Transverse colon (tissue), 4 donors: ENCODE measurements at regions not wholly inside any gene's neighbourhood (a gene's known extent, or its start where the extent isn't known, plus 50 kb on each side); places are given as distances from the start of the nearest gene placed in this dataset.

Source experiments
- CTCF ChIP-seq, 5 experiments: fragments of 200-600 bp in 3 of 5; fragments of 450-650 bp in 2 of 5; sonication (generic) in 3 of 5; IDR thresholded peaks; 1 replicate in 2 of 5; 2 replicates in 3 of 5; pipeline ENCODE4 v1.5.1; 2016 to 2017; ENCODE audit warnings: antibody characterized with exemption in 5 of 5, inconsistent platforms in 3 of 5, mild to moderate bottlenecking in 2 of 5, moderate library complexity in 1 of 5
- EP300 ChIP-seq: sonication (generic); formaldehyde crosslinking; IDR thresholded peaks from one replicate; pipeline ENCODE4 v1.6.1; 2017; ENCODE audit warnings: antibody characterized with exemption, low read depth
- POLR2A ChIP-seq: fragments of 450-650 bp; IDR thresholded peaks from one replicate; pipeline ENCODE4 v1.6.1; 2016; ENCODE audit warnings: antibody characterized with exemption, mild to moderate bottlenecking, moderate library complexity
- POLR2AphosphoS5 ChIP-seq, 3 donors: sonication (generic); formaldehyde crosslinking; IDR thresholded peaks; one replicate each; pipeline ENCODE4 v1.6.1; 2016; ENCODE audit warnings: antibody characterized with exemption in 3 of 3

GRCh38 chr4:156615066-156615531 is 356.5 kb downstream of the PDGFC start:
- TF ChIP-seq CTCF (IDR thresholded peaks at IDR 0.05): no peak
- no peak for TF ChIP-seq POLR2A
- TF ChIP-seq POLR2AphosphoS5 (IDR thresholded peaks at IDR 0.05): no peak
- TF ChIP-seq EP300: no peak
